Kidney (tissue), 13 donors: ENCODE measurements at regions not wholly inside any gene's neighbourhood (a gene's known extent, or its start where the extent isn't known, plus 50 kb on each side); places are given as distances from the start of the nearest gene placed in this dataset.

Source experiments
- DNase-seq, 5 donors: peaks; one replicate each; pipeline ENCODE4 v3.0.0-alpha.2; 2013 to 2020
- FAIRE-seq: peaks from 2 replicates; lab custom pipeline; 2012; peaks lifted over from hg19 to GRCh38; lab: Jason Lieb, UNC
- H3K27ac ChIP-seq, 2 donors: one replicate each; pipeline ENCODE4 v1.7.0; 2013; ENCODE audit warnings: low read depth in 2 of 2, low read length in 2 of 2, inconsistent platforms in 1 of 2
- H3K27me3 ChIP-seq: one replicate; pipeline ENCODE4 v1.7.1; 2013; ENCODE audit warnings: low read length, inconsistent platforms; ENCODE audit not compliant: control insufficient read depth, insufficient read depth
- H3K36me3 ChIP-seq, 3 donors: one replicate each; pipeline versions ENCODE4 v1.7.0 to v1.7.1; 2013; ENCODE audit warnings: low read length in 3 of 3, control low read depth in 1 of 3, inconsistent platforms in 1 of 3; ENCODE audit not compliant: insufficient read depth in 3 of 3, control insufficient read depth in 2 of 3
- H3K4me1 ChIP-seq, 3 donors: one replicate each; pipeline versions ENCODE4 v1.7.0 to v1.7.1; 2013; ENCODE audit warnings: low read length in 3 of 3, inconsistent platforms in 1 of 3, low read depth in 1 of 3; ENCODE audit not compliant: control insufficient read depth in 2 of 3, insufficient read depth in 2 of 3
- H3K4me3 ChIP-seq, 3 donors: one replicate each; pipeline versions ENCODE4 v1.7.0 to v1.8.1; 2013; ENCODE audit warnings: low read length in 3 of 3, control low read depth in 1 of 3, inconsistent platforms in 1 of 3
- H3K9ac ChIP-seq, 3 donors: one replicate each; pipeline versions ENCODE4 v1.7.0 to v1.7.1; 2013; ENCODE audit warnings: low read length in 3 of 3, control low read depth in 1 of 3, inconsistent platforms in 1 of 3
- H3K9me3 ChIP-seq, 3 donors: one replicate each; pipeline versions ENCODE4 v1.7.0 to v1.7.1; 2013; ENCODE audit warnings: low read length in 3 of 3, control low read depth in 1 of 3, inconsistent platforms in 1 of 3; ENCODE audit not compliant: control insufficient read depth in 2 of 3, insufficient read depth in 1 of 3
- CTCF ChIP-seq: IDR thresholded peaks from 3 replicates; pipeline ENCODE4 v1.5.1; 2012; ENCODE audit warnings: mild to moderate bottlenecking, moderate library complexity, borderline replicate concordance; ENCODE audit not compliant: insufficient read depth; ENCODE audit errors: extremely low read depth
- intact Hi-C: fragments of 100-400 bp; cut with DNase I; formaldehyde crosslinking; loops from one replicate; pipeline ENCODE4 v1.11.1; 2022
- donor health status: control.
- donor health status: control.
- donor health status: control.
- donor health status: control.
- donor health status: control.
- donor health status: DM: yes; HTN: yes; CAD: no.
- donor health status: Normal renal cell carcinoma (clear cell type).

- H3K4me3 ChIP-seq, result no peak overlapping the region
- intact Hi-C loops, result no loop called here
- FAIRE-seq, result no peak
Observed at GRCh38 chr3:70857916-70858315, 545.5 kb upstream of the MDFIC2 start.

GRCh38 chr3:70856414-70857162 lies 544.1 kb upstream of the MDFIC2 start:
- Histone ChIP-seq H3K36me3 (no peaks in the 10 kb centered on the region), H3K9me3 (no peaks in the 10 kb centered on the region), H3K4me3 (no peak overlapping the region), H3K4me1 (no peaks in the 10 kb centered on the region), H3K27ac (no peak overlapping the region), H3K27me3 (no peaks in the 10 kb centered on the region), H3K9ac (no peak overlapping the region)
- DNase-seq, result no peak
- no peak for TF ChIP-seq CTCF
- intact Hi-C loops, result no loop called here
- FAIRE-seq, result no peak

More at GRCh38 chr3:70857916-70858315, 545.5 kb upstream of the MDFIC2 start:
- Histone ChIP-seq H3K27ac (no peak overlapping the region), H3K36me3 (no peaks in the 10 kb centered on the region), H3K27me3 (no peaks in the 10 kb centered on the region), H3K9ac (no peak overlapping the region), H3K9me3 (no peaks in the 10 kb centered on the region), H3K4me1 (no peaks in the 10 kb centered on the region)
- DNase-seq, result no peak
- no peak for TF ChIP-seq CTCF

GRCh38 chr3:70855149-70855548 lies 542.7 kb upstream of the MDFIC2 start:
- no peaks in the 10 kb centered on the region for H3K36me3 ChIP-seq
- H3K9ac ChIP-seq, result no peak overlapping the region
- intact Hi-C loops, result no loop called here
- DNase-seq, result no peak
- no peak overlapping the region for H3K27ac ChIP-seq
- no peak for FAIRE-seq
- H3K9me3 ChIP-seq, result no peaks in the 10 kb centered on the region
- H3K27me3 ChIP-seq, result no peaks in the 10 kb centered on the region
- no peak overlapping the region for H3K4me3 ChIP-seq
- H3K4me1 ChIP-seq, result peaks cover 0 to 1% (median 0%) of the 10 kb centered on the region in 3 donors
- no peak for TF ChIP-seq CTCF
